Endothelial cell of umbilical vein (primary cell): ENCODE measurements at regions not wholly inside any gene's neighbourhood (a gene's known extent, or its start where the extent isn't known, plus 50 kb on each side); places are given as distances from the start of the nearest gene placed in this dataset.

ENCODE experiments used
- CTCF ChIP-seq, 2 donors: IDR thresholded peaks; 1 replicate in 1 of 2; 2 replicates in 1 of 2; pipeline ENCODE4 v1.5.1; 2011; ENCODE audit warnings: low read length in 2 of 2, mild to moderate bottlenecking in 2 of 2, moderate library complexity in 2 of 2, control low read depth in 1 of 2, inconsistent platforms in 1 of 2, low read depth in 1 of 2; ENCODE audit not compliant: insufficient read depth in 1 of 2; ENCODE audit errors: extremely low read depth in 1 of 2
- EZH2 ChIP-seq: IDR thresholded peaks from 2 replicates; pipeline ENCODE4 v1.6.1; 2012; ENCODE audit warnings: borderline replicate concordance, low read depth, mild to moderate bottlenecking, moderate library complexity, low read length, inconsistent platforms; ENCODE audit not compliant: severe bottlenecking

GRCh38 chr7:37594602-37595001 is 89.0 kb upstream of the GPR141 start:
- no peak for TF ChIP-seq CTCF (IDR thresholded peaks at IDR 0.05; ENCODE audit: extremely low read depth in 1 of 2, insufficient read depth in 1 of 2, low read depth in 1 of 2, low read length in 2 of 2)
- no peak for TF ChIP-seq EZH2
